ENCODE measurements at regions not wholly inside any gene's neighbourhood (a gene's known extent, or its start where the extent isn't known, plus 50 kb on each side); places are given as distances from the start of the nearest gene placed in this dataset.

DNA sequence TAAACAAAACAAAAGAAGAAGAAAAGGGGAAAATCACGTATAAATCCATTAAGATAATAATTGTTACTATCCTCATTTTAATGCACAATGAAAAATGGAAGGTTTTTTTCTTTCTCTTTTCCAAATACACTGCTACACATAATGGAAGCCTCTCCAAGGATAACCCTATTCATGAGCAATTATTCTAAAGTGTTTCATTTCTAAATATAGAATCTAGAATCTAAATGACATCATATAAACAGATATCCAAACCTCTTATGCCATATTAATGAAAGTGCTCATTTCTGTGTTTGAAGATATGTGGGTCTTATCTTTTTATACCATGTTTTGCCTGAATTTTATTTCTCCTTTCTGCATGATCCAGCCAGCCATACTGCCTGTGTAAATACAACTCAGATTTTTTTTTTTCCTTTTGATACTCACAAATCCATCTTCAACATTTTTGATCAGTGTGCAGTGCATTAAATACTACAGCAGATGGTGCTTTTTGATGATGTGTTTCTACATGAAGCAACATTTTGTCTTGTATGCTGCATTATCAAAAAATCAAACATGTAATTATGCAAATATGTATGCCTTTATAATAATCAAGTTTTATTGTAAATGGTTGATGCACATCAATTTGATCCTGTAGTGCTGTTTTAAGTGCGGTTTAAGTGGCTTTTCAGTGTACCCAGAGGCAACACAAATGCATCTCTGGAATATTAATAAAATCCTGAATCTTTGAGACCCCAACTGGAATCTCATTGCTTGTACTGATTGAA, 625.6 kb upstream of the PTBP2 start:
- H3K4me3 ChIP-seq (ENCODE audit: low read depth, low read length) = no peak overlapping the region
- TF ChIP-seq, protein P1, sequence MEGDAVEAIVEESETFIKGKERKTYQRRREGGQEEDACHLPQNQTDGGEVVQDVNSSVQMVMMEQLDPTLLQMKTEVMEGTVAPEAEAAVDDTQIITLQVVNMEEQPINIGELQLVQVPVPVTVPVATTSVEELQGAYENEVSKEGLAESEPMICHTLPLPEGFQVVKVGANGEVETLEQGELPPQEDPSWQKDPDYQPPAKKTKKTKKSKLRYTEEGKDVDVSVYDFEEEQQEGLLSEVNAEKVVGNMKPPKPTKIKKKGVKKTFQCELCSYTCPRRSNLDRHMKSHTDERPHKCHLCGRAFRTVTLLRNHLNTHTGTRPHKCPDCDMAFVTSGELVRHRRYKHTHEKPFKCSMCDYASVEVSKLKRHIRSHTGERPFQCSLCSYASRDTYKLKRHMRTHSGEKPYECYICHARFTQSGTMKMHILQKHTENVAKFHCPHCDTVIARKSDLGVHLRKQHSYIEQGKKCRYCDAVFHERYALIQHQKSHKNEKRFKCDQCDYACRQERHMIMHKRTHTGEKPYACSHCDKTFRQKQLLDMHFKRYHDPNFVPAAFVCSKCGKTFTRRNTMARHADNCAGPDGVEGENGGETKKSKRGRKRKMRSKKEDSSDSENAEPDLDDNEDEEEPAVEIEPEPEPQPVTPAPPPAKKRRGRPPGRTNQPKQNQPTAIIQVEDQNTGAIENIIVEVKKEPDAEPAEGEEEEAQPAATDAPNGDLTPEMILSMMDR (IDR thresholded peaks at IDR 0.05; ENCODE audit: low read depth, low read length) = no peak

DNA sequence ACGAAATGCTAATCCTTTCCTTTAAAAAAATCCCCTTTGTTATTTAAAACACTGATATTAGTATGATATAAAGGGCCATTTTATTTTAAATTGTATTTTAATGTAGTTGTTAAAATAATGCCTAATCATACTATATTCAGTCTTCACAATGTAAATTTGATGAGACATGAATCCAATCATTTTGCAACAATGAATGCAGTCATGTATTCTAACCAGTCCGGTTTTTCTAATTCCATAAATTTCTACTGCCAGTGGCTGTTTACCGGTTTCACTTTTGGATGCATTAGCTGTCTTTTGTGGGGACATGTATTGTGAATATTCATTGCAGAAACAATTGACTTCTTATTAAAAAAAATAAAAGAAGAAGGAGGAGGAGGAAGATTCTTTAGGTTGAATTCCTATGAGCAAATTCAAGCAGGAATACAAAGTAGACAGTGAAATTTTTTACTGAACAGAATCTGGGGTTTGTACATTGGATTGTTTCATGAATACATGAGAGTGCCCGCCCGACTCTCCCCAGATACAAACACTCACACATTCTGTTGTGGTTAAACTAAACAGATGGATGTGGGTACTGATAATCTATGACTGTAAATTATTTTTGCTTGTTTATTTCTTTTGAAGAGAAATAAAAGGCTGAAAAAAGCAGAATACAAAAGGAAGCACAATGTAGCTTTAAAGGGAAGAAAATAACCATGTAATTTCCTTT, 624.8 kb upstream of the PTBP2 start:
- TF ChIP-seq, protein P1 (IDR thresholded peaks at IDR 0.05; ENCODE audit: low read depth, low read length) = no peak
- H3K4me3 ChIP-seq (ENCODE audit: low read depth, low read length) = no peak overlapping the region

DNA sequence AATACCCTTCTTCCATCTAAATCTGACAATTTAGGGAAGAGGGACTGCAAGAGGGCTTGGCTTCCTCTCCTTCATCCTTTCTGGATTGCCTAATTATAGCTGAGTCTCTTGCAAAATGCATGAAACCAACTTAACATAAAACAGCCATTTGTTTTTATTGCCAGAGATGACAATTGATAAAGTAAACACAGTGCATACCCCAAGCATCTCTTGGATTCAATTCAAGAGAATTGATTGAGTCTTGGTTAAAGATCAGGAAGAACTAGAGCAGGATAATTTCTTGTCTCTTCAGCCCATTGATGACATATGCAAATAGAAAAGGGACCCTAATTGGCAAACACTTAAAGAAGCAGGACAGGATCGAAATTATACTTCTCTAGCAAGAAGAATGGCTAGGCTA, 617.1 kb upstream of the PTBP2 start:
- TF ChIP-seq, protein P1 (IDR thresholded peaks at IDR 0.05; ENCODE audit: low read depth, low read length) = no peak
- no peak overlapping the region for H3K4me3 ChIP-seq (ENCODE audit: low read depth, low read length)

DNA sequence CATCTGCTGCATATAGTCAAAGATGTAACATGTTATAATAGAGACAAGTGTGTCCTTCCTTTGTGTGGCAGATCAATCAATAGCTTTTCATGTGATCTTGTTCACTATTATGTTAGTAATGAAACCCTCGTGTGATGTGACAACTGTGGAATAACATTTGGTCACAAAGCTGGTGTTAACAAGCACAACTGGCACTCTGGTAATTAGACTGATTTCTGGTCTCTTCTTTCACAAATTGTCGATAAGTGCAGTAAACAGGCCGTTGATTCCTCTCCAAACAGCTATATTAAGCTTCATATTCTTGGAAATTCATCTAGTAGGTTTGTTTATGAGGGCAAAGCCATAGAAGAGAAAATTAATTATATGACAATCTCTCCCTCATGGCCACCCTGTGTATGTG, 616.7 kb upstream of the PTBP2 start:
- TF ChIP-seq, protein P1 (IDR thresholded peaks at IDR 0.05; ENCODE audit: low read depth, low read length) = no peak
- H3K4me3 ChIP-seq (ENCODE audit: low read depth, low read length) = no peak overlapping the region

- TF ChIP-seq, protein P1 (IDR thresholded peaks at IDR 0.05; ENCODE audit: low read depth, low read length) = no peak
These were observed 604.9 kb upstream of the PTBP2 start for GRCh38 chr1:96116731-96117130.

GRCh38 chr1:96130432-96130831, 591.2 kb upstream of the PTBP2 start:
- TF ChIP-seq, protein P1 (IDR thresholded peaks at IDR 0.05; ENCODE audit: low read depth, low read length) = no peak
- no peak overlapping the region for H3K4me3 ChIP-seq (ENCODE audit: low read depth, low read length)

More at GRCh38 chr1:96116731-96117130, 604.9 kb upstream of the PTBP2 start:
- no peak overlapping the region for H3K4me3 ChIP-seq (ENCODE audit: low read depth, low read length)

- TF ChIP-seq, protein P1 (IDR thresholded peaks at IDR 0.05; ENCODE audit: low read depth, low read length) = no peak
- no peak overlapping the region for H3K4me3 ChIP-seq (ENCODE audit: low read depth, low read length)
These were observed 576.9 kb upstream of the PTBP2 start for GRCh38 chr1:96144636-96145035.
